HepG2 (cell line): ENCODE measurements at regions not wholly inside any gene's neighbourhood (a gene's known extent, or its start where the extent isn't known, plus 50 kb on each side); places are given as distances from the start of the nearest gene placed in this dataset.

Experiments used
- CTCF ChIP-seq: sonication (generic); formaldehyde crosslinking; IDR thresholded peaks from 2 replicates; pipeline ENCODE4 v1.5.0; 2020; ENCODE audit warnings: mild to moderate bottlenecking, missing genetic modification reagents, moderate library complexity
- ZFP37 ChIP-seq: sonication (generic); formaldehyde crosslinking; IDR thresholded peaks from 2 replicates; pipeline ENCODE4 v1.4.0; 2020; ENCODE audit warnings: missing genetic modification reagents, borderline replicate concordance
- ZNF337 ChIP-seq: sonication (generic); formaldehyde crosslinking; IDR thresholded peaks from 2 replicates; pipeline ENCODE4 v1.5.1; 2020; ENCODE audit warnings: missing genetic modification reagents, low read depth, mild to moderate bottlenecking, borderline replicate concordance
- ZNF33A ChIP-seq: sonication (generic); formaldehyde crosslinking; IDR thresholded peaks from 2 replicates; pipeline ENCODE4 v1.5.1; 2020; ENCODE audit warnings: missing genetic modification reagents, mild to moderate bottlenecking, moderate library complexity, borderline replicate concordance

GRCh38 chr5:108528655-108529054 lies 146.8 kb upstream of the FBXL17 start:
- no peak for TF ChIP-seq ZNF33A (CRISPR knock-in tag)
- no peak for TF ChIP-seq ZNF337
- TF ChIP-seq ZFP37 (CRISPR knock-in tag): no peak
- TF ChIP-seq CTCF (CRISPR knock-in tag): no peak
